Fibroblast of lung (primary cell): ENCODE measurements at regions not wholly inside any gene's neighbourhood (a gene's known extent, or its start where the extent isn't known, plus 50 kb on each side); places are given as distances from the start of the nearest gene placed in this dataset.

Experiments used
- CTCF ChIP-seq, 2 donors: IDR thresholded peaks in 1 of 2; conservative IDR thresholded peaks in 1 of 2; 1 replicate in 1 of 2; 2 replicates in 1 of 2; pipeline ENCODE4 v1.5.1; 2011 to 2012; ENCODE audit warnings: low read length in 2 of 2, control low read depth in 1 of 2, inconsistent platforms in 1 of 2, low read depth in 1 of 2, mild to moderate bottlenecking in 1 of 2
- EZH2 ChIP-seq: IDR thresholded peaks from 2 replicates; pipeline ENCODE4 v1.5.1; 2012; ENCODE audit warnings: low read length, control low read depth, mild to moderate bottlenecking; ENCODE audit errors: missing control alignments

- TF ChIP-seq CTCF (conservative IDR thresholded peaks at IDR 0.05 in 1 of 2, IDR thresholded peaks at IDR 0.05 in 1 of 2; ENCODE audit: low read depth in 1 of 2, low read length in 2 of 2) (no peak), EZH2 (no peak)
These were observed 324.1 kb downstream of the CYP26B1 start for GRCh38 chr2:71823526-71823925.
